NCI-H226 (cell line): ENCODE measurements at regions not wholly inside any gene's neighbourhood (a gene's known extent, or its start where the extent isn't known, plus 50 kb on each side); places are given as distances from the start of the nearest gene placed in this dataset.
A peak's percentile ranks its signal among the peaks of the same experiment; 100 is the strongest.
"Not testable (repeated sequence)": the region's sequence is repeated elsewhere in the genome, so short reads cannot be mapped to it uniquely, and the experiment has no call there.

Source experiments
- DNase-seq: peaks from one replicate; pipeline ENCODE4 v3.0.0-alpha.2; 2015

GRCh38 chr2:207216457-207216856, 50.7 kb upstream of the KLF7 start:
- DNase-seq = no peak

GRCh38 chr2:207217442-207217841, 51.7 kb upstream of the KLF7 start:
- no peak for DNase-seq

- DNase-seq = no peak
Measured at GRCh38 chr2:207219081-207219630, 53.4 kb upstream of the KLF7 start.

GRCh38 chr2:207219676-207220501, 54.1 kb upstream of the KLF7 start:
- DNase-seq = no peak

GRCh38 chr2:207221731-207222130, 56.0 kb upstream of the KLF7 start:
- no peak for DNase-seq

- peak; percentile 15 for DNase-seq
Measured at GRCh38 chr2:207223051-207223450, 57.3 kb upstream of the KLF7 start.

GRCh38 chr2:207224381-207224780, 58.6 kb upstream of the KLF7 start:
- no peak for DNase-seq

GRCh38 chr2:207224791-207225482, 59.2 kb upstream of the KLF7 start:
- no peak for DNase-seq

GRCh38 chr2:207225773-207226172, 60.0 kb upstream of the KLF7 start:
- no peak for DNase-seq

GRCh38 chr2:207226243-207226642, 60.5 kb upstream of the KLF7 start:
- peak; percentile 48 for DNase-seq

- no peak for DNase-seq
Measured at GRCh38 chr2:207226671-207227061, 60.9 kb upstream of the KLF7 start.

GRCh38 chr2:207227062-207227748, 61.5 kb upstream of the KLF7 start:
- DNase-seq = no peak

GRCh38 chr2:207227749-207228145, 62.0 kb upstream of the KLF7 start:
- DNase-seq = no peak

- no peak for DNase-seq
Measured at GRCh38 chr2:207228402-207228801, 62.7 kb upstream of the KLF7 start.

- peak; percentile 38 for DNase-seq
Measured at GRCh38 chr2:207229161-207229560, 63.4 kb upstream of the KLF7 start.

GRCh38 chr2:207230261-207231105, 64.7 kb upstream of the KLF7 start:
- no peak for DNase-seq

- no peak for DNase-seq
Measured at GRCh38 chr2:207231106-207231865, 65.5 kb upstream of the KLF7 start.

- DNase-seq = no peak
Measured at GRCh38 chr2:207231967-207232366, 66.2 kb upstream of the KLF7 start.

GRCh38 chr2:207233141-207233540, 67.4 kb upstream of the KLF7 start:
- DNase-seq = not testable (repeated sequence)

- DNase-seq = no peak
Measured at GRCh38 chr2:207233731-207234130, 68.0 kb upstream of the KLF7 start.

GRCh38 chr2:207235621-207236020, 69.9 kb upstream of the KLF7 start:
- no peak for DNase-seq
